PC-9 (cell line): ENCODE measurements at regions not wholly inside any gene's neighbourhood (a gene's known extent, or its start where the extent isn't known, plus 50 kb on each side); places are given as distances from the start of the nearest gene placed in this dataset.

Experiments used
- BruUV-seq: library from RNA; stranded (reverse); fragments of 400-500 nt; replicated peaks from 2 replicates; lab custom pipeline; 2021; lab: Mats Ljungman, UMichigan
- CTCF ChIA-PET: fragments of 300-600 bp; sonication (Branson Sonifier 250); formaldehyde crosslinking; loops from one replicate; lab custom pipeline; 2022; ENCODE audit warnings: antibody characterized with exemption; lab: Charles Lee
- POLR2A ChIA-PET: fragments of 300-600 bp; sonication (Branson Sonifier 250); formaldehyde crosslinking; loops from one replicate; lab custom pipeline; 2022; ENCODE audit warnings: antibody characterized with exemption; ENCODE audit not compliant: unreplicated experiment; lab: Charles Lee
- DNase-seq, 2 experiments: peaks; one replicate each; pipeline versions ENCODE4 v3.0.0 to v3.0.0-alpha.2; 2015 to 2022; ENCODE audit warnings: mixed read lengths in 1 of 2
- H2AFZ ChIP-seq: fragments of 200-600 bp; sonication (generic); 2 replicates; pipeline ENCODE4 v1.8.1; 2017; ENCODE audit warnings: antibody characterized with exemption
- H3F3A ChIP-seq: fragments of 200-600 bp; sonication (generic); 2 replicates; pipeline ENCODE4 v1.8.1; 2017; ENCODE audit warnings: antibody characterized with exemption, mild to moderate bottlenecking, low read depth; ENCODE audit not compliant: insufficient read depth
- H3K27ac ChIP-seq: fragments of 200-600 bp; sonication (generic); 2 replicates; pipeline ENCODE4 v1.6.1; 2016; ENCODE audit warnings: mixed run types
- H3K27me3 ChIP-seq: fragments of 200-600 bp; sonication (generic); 2 replicates; pipeline ENCODE4 v1.6.1; 2016; ENCODE audit warnings: low read depth, mixed run types; ENCODE audit not compliant: insufficient read depth
- H3K36me3 ChIP-seq: fragments of 200-600 bp; sonication (generic); 2 replicates; pipeline ENCODE4 v1.6.1; 2016; ENCODE audit warnings: low read depth, mixed run types
- H3K4me1 ChIP-seq: fragments of 200-600 bp; sonication (generic); replicated peaks from 2 replicates; pipeline ENCODE4 v1.6.1; 2016; ENCODE audit warnings: mixed run types; ENCODE audit not compliant: insufficient read depth
- H3K4me2 ChIP-seq: fragments of 200-600 bp; sonication (generic); 2 replicates; pipeline ENCODE4 v1.6.1; 2017; ENCODE audit warnings: mixed run types
- H3K4me3 ChIP-seq: fragments of 200-600 bp; sonication (generic); 2 replicates; pipeline ENCODE4 v1.6.1; 2016; ENCODE audit warnings: mixed run types
- H3K79me2 ChIP-seq: fragments of 200-600 bp; sonication (generic); 2 replicates; pipeline ENCODE4 v1.6.1; 2017; ENCODE audit warnings: low read depth, mixed run types
- H3K9me2 ChIP-seq: fragments of 200-600 bp; sonication (generic); 2 replicates; pipeline ENCODE4 v1.8.1; 2017; ENCODE audit warnings: mild to moderate bottlenecking; ENCODE audit not compliant: insufficient read depth
- H3K9me3 ChIP-seq: fragments of 200-600 bp; sonication (generic); 2 replicates; pipeline ENCODE4 v1.8.1; 2016; ENCODE audit warnings: low read depth; ENCODE audit not compliant: insufficient read depth
- H4K20me1 ChIP-seq: fragments of 200-600 bp; sonication (generic); 2 replicates; pipeline ENCODE4 v1.8.1; 2017; ENCODE audit not compliant: insufficient read depth
- CTCF ChIP-seq: fragments of 200-600 bp; sonication (generic); conservative IDR thresholded peaks from 2 replicates; pipeline ENCODE4 v1.6.1; 2017; ENCODE audit warnings: mixed run types, antibody characterized with exemption, mild to moderate bottlenecking, moderate library complexity
- EZH2 ChIP-seq: fragments of 200-600 bp; sonication (generic); IDR thresholded peaks from 2 replicates; pipeline ENCODE4 v1.8.0; 2017; ENCODE audit warnings: antibody characterized with exemption, low read depth
- intact Hi-C: fragments of 100-400 bp; cut with micrococcal nuclease; formaldehyde crosslinking; loops from one replicate; pipeline ENCODE4 v1.10.0; 2022; ENCODE audit not compliant: unreplicated experiment

GRCh38 chr12:130016194-130016593, 112.4 kb upstream of the TMEM132D start:
- BruUV-seq = no TSS peak
- no peaks in the 10 kb centered on the region for H3K4me1 ChIP-seq
- no peaks in the 10 kb centered on the region for H3K36me3 ChIP-seq
- no peak overlapping the region for H2AFZ ChIP-seq
- intact Hi-C loops = no loop called here
- no peak for DNase-seq
- no peaks in the 10 kb centered on the region for H4K20me1 ChIP-seq
- no peaks in the 10 kb centered on the region for H3K9me3 ChIP-seq
- POLR2A ChIA-PET = interaction anchor here (0.7 kb wide), 1 partner anchor 630 kb away, joined by 3 read pairs; no protein-coding TSS in a partner anchor
- TF ChIP-seq CTCF (no peak), EZH2 (no peak)
- no peaks in the 10 kb centered on the region for H3K79me2 ChIP-seq
- H3F3A ChIP-seq = no peaks in the 10 kb centered on the region
- no peak overlapping the region for H3K4me3 ChIP-seq
- CTCF ChIA-PET = no interaction called here
- no peak overlapping the region for H3K4me2 ChIP-seq
- H3K9me2 ChIP-seq = no peaks in the 10 kb centered on the region
- H3K27me3 ChIP-seq = peaks cover 64% of the 10 kb centered on the region
- H3K27ac ChIP-seq = no peak overlapping the region

DNA sequence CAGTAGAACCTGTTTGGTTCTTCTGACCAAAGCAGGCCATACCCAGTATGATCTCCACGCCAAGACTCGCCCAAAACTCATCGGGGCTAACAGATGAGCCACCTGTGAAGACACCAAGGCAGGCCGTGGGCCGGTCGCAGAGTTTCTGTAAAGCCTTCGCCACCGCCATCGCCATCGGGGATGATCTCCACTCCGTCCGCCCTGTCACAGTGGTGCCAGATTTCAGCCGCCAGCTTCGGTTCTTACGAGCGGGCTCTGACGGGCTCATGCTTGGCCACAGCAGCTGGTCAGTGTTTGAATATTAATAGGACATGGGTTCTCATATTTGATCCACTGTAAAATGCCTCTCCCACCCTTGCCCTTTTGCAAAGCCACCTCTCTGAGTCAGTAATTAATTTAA, 113.2 kb upstream of the TMEM132D start:
- no peaks in the 10 kb centered on the region for H3K36me3 ChIP-seq
- H3K79me2 ChIP-seq = no peaks in the 10 kb centered on the region
- no peak overlapping the region for H2AFZ ChIP-seq
- ChIA-PET CTCF (no interaction called here), POLR2A (no interaction called here)
- H3F3A ChIP-seq = no peaks in the 10 kb centered on the region
- H3K27ac ChIP-seq = no peak overlapping the region
- DNase-seq = no peak
- no peaks in the 10 kb centered on the region for H3K4me1 ChIP-seq
- no peak overlapping the region for H3K4me2 ChIP-seq
- no peak overlapping the region for H3K4me3 ChIP-seq
- no peaks in the 10 kb centered on the region for H4K20me1 ChIP-seq
- no peaks in the 10 kb centered on the region for H3K9me3 ChIP-seq
- intact Hi-C loops = no loop called here
- no TSS peak for BruUV-seq
- H3K9me2 ChIP-seq = no peaks in the 10 kb centered on the region
- H3K27me3 ChIP-seq = peaks cover 61% of the 10 kb centered on the region
- TF ChIP-seq EZH2 (no peak), CTCF (no peak)

GRCh38 chr12:130017591-130018449, 114.0 kb upstream of the TMEM132D start:
- Histone ChIP-seq H3K9me3 (no peaks in the 10 kb centered on the region), H3K36me3 (no peaks in the 10 kb centered on the region), H3K27me3 (peaks cover 56% of the 10 kb centered on the region), H3K4me1 (no peaks in the 10 kb centered on the region), H3K9me2 (no peaks in the 10 kb centered on the region), H3F3A (no peaks in the 10 kb centered on the region), H4K20me1 (no peaks in the 10 kb centered on the region), H3K27ac (no peak overlapping the region), H2AFZ (no peak overlapping the region), H3K4me3 (no peak overlapping the region), H3K4me2 (no peak overlapping the region), H3K79me2 (no peaks in the 10 kb centered on the region)
- POLR2A ChIA-PET = no interaction called here
- TF ChIP-seq EZH2 = no peak
- TF ChIP-seq CTCF = no peak
- CTCF ChIA-PET = no interaction called here
- no TSS peak for BruUV-seq
- intact Hi-C loops = no loop called here
- DNase-seq = no peak
